NT2/D1 (cell line): ENCODE measurements at regions not wholly inside any gene's neighbourhood (a gene's known extent, or its start where the extent isn't known, plus 50 kb on each side); places are given as distances from the start of the nearest gene placed in this dataset.

ENCODE experiments used
- SUZ12 ChIP-seq: IDR thresholded peaks from 2 replicates; pipeline ENCODE4 v1.6.1; 2011; ENCODE audit not compliant: insufficient read length, insufficient read depth; ENCODE audit errors: extremely low read depth
- YY1 ChIP-seq: IDR thresholded peaks from 2 replicates; pipeline ENCODE4 v1.6.1; 2011; ENCODE audit not compliant: insufficient read length, insufficient read depth
- ZNF274 ChIP-seq: IDR thresholded peaks from 2 replicates; pipeline ENCODE4 v1.6.1; 2011; ENCODE audit warnings: mild to moderate bottlenecking, low read depth, low read length

- TF ChIP-seq ZNF274 (no peak), YY1 (no peak), SUZ12 (no peak)
Measured at GRCh38 chr2:155546721-155547555, 785.6 kb downstream of the NR4A2 start.
